DND-41 (cell line): ENCODE measurements at regions not wholly inside any gene's neighbourhood (a gene's known extent, or its start where the extent isn't known, plus 50 kb on each side); places are given as distances from the start of the nearest gene placed in this dataset.

ENCODE experiments used
- EZH2 ChIP-seq: IDR thresholded peaks from 3 replicates; pipeline ENCODE4 v1.6.1; 2012; ENCODE audit warnings: borderline replicate concordance, low read depth, mild to moderate bottlenecking, moderate library complexity, low read length, inconsistent platforms; ENCODE audit not compliant: severe bottlenecking
- TF ChIP-seq, protein P1 (sequence below): IDR thresholded peaks from 2 replicates; pipeline ENCODE4 v1.5.1; 2012; ENCODE audit warnings: borderline replicate concordance, low read length, moderate library complexity, mild to moderate bottlenecking; ENCODE audit not compliant: poor library complexity, severe bottlenecking; ENCODE audit errors: extremely low read depth

DNA sequence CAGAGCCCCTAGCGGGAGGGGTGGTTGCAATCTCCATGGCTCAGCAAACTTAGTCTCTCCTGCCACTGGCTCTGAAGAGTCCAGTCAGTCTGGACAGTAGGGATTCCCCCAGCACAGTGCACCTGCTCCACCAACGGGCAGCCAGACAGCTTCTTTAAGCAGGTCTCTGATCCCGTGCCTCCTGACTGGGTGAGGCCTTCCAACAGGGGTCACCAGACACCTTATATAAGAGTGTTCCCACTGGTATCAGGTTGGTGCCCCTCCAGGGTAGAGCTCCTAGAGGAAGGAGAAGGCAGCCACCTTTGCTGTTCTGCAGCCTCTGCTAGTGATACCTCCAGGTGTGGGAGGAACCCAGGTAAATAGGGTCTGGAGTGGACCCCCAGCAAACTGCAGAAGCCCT is 1393.4 kb downstream of the STIM2 start:
- TF ChIP-seq, protein P1, sequence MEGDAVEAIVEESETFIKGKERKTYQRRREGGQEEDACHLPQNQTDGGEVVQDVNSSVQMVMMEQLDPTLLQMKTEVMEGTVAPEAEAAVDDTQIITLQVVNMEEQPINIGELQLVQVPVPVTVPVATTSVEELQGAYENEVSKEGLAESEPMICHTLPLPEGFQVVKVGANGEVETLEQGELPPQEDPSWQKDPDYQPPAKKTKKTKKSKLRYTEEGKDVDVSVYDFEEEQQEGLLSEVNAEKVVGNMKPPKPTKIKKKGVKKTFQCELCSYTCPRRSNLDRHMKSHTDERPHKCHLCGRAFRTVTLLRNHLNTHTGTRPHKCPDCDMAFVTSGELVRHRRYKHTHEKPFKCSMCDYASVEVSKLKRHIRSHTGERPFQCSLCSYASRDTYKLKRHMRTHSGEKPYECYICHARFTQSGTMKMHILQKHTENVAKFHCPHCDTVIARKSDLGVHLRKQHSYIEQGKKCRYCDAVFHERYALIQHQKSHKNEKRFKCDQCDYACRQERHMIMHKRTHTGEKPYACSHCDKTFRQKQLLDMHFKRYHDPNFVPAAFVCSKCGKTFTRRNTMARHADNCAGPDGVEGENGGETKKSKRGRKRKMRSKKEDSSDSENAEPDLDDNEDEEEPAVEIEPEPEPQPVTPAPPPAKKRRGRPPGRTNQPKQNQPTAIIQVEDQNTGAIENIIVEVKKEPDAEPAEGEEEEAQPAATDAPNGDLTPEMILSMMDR = no peak
- no peak for TF ChIP-seq EZH2
